Activated CD8-positive, alpha-beta memory T cell treated with anti-CD3 and anti-CD28 coated beads for 1 hour (primary cell): ENCODE measurements at regions not wholly inside any gene's neighbourhood (a gene's known extent, or its start where the extent isn't known, plus 50 kb on each side); places are given as distances from the start of the nearest gene placed in this dataset.

ENCODE experiments used
- DNase-seq, 2 donors: peaks; one replicate each; pipeline ENCODE4 v3.0.0-alpha.2; 2020; ENCODE audit warnings: low read depth in 1 of 2; ENCODE audit errors: extremely low read depth in 1 of 2

DNA sequence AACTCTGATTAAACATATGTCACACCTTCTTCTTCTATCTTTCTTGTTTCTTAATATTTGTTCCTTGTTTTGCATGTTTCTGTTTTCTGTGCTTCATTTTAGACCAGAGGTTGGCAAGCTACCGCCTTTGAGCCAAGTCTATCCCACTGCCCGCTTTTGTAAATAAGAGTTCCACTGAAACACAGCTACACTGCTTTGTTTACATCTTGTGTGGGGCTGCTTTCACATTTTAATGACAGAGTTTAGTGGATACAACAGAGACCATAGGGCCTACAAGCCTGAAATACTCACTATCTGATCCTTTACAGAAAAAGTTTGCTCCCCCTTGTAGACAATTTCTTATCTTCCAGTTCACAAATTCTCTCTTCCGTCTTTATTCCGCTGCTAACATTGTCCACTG is 109.4 kb upstream of the SPACA1 start:
- DNase-seq: no peak

DNA sequence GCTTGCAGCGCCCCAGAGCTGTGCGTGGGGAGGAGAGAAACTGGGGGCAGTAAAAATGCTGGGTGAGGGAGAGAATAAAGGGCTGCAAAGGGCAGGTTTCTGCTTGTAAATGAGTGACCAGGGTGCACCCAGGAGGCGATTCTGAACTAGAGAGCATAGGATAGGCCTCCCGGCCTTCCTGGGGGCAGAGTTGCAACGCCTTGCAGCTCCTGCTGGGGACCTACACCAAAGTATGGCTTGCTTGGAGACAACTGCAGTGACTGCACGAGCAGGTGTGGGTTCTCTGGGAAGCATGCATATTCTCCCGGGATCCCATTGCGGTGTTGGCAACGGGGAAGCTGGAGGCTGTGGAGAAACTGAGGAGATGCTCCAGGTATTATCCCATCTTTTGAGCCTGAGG is 111.6 kb upstream of the SPACA1 start:
- no peak for DNase-seq

DNA sequence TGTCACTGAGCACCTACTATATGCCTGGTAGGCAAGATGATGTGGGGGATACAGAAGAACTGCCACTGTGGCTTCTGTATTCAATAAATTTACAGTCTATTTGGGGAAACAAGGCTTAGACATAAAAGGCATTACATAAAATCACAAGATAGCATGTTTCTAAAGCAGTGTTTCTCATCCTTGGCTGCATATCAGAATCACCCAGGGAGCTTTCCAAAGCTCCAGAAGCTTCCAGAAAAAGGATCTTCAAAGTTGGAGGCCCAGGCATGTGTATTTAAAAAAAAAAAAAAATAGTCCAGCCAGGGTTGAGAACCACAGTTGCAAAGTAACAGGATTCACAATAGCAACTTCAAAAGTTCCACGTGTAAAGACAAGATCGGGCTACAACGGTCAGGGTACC is 112.4 kb upstream of the SPACA1 start:
- DNase-seq: no peak

DNA sequence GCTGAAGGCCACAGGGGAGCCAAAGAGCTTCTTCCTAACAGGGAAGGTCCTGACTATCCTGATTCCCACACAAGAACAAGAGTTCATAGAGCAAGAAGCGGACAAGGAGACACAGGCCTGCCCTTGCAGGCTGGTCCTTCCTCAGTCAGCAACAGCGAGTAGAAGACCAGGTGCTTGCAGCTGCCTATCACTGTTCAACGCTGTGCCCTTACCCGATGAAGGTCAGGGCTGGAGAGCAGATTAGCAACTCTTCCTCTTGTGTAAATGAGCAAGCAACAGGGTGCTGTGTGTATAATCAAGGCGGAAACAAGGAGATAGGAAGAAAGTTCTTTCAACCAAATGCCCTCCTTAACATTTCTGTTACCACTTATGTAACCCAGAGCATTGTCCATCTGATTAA is 115.3 kb upstream of the SPACA1 start:
- DNase-seq: no peak

DNA sequence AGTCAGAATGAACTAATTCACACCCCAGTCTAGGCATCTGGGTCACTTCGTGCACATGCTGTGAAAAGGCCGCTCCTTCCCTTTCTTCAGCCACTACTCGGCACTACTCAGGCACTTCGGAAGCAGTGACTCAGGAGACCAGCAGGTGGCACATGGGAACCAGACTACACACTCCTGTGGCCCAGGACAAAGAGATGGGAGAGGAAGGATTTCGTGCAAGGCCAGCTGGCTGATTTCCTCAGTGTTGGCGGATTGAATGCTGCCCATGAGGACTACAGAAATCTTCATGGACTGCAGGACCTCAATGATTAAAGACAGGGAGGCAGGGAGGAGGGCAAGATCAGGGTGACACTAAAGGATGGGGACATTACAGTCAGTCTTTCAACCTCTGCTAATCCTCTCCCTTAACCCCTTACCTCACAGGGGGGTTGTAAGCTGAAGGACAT is 117.8 kb upstream of the SPACA1 start:
- DNase-seq: peak; percentile 11 to 26

DNA sequence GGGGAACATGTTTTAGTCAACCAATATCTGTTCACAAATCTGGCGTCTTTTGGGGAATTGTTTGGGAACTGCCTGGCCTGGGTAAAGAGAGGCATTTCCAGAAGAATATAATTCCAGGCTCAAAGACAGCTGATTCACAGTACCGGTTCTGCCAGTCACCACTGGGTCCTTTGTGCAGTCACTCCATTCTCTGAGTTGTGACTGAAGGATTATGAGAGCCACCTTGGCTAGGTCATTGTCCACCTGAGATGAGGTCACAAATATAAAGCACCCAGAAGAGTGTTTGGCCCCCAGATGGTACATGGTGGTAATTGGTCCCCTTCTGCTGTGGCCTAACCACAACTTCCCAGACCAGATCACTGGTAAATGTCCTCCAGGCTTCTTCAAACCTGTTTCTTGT is 121.0 kb upstream of the SPACA1 start:
- no peak for DNase-seq

DNA sequence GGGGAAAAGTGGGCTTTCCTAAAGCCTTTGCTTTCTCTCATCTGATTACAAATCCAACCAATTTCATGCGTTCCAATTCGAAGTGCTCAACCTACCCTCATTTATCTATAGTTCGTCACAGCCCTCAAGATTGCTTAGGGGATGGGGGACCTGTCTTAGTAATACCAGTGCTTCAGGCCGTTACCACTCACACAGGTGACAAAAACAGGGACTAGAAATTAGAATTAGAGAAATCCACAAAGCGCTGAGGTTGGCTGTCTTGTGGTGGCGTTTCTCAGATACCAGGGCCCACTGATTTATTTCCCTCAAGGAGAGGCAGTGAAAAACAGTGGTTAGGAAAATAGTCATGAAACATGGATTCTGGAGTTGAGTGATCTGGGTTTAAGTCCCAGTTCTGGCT is 121.6 kb upstream of the SPACA1 start:
- no peak for DNase-seq

DNA sequence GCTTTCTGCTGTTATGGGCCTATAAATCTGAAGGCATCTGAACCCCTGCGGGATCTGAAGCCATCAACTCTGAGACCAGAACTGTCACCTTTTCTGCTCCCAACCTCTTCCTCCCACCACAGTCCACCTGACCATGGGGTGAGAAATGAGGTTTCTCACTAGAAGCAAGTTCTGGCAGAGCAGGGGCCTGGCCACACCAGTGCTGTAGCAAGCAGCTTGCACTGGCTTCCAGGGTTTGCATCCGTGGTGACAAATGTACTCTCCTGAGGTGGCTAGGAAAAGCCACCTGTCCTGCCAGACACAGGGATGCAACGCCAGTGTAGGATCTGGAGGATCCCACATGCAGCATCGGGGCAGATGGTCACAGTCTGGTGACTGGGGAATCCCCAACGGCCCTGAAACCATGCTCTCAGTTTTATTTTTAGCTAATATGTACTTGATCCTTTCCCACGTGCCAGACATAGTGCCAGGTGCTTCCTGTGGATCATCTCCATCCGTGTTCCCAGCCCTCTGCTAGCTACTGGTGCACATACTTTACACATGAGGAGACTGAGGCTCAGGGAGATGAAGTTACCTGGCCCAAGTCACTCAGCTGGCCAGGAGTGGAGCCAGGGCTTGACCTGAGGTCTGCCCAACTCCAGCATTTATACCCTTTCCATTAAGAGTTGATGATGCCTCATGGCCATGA is 122.1 kb upstream of the SPACA1 start:
- no peak for DNase-seq

DNA sequence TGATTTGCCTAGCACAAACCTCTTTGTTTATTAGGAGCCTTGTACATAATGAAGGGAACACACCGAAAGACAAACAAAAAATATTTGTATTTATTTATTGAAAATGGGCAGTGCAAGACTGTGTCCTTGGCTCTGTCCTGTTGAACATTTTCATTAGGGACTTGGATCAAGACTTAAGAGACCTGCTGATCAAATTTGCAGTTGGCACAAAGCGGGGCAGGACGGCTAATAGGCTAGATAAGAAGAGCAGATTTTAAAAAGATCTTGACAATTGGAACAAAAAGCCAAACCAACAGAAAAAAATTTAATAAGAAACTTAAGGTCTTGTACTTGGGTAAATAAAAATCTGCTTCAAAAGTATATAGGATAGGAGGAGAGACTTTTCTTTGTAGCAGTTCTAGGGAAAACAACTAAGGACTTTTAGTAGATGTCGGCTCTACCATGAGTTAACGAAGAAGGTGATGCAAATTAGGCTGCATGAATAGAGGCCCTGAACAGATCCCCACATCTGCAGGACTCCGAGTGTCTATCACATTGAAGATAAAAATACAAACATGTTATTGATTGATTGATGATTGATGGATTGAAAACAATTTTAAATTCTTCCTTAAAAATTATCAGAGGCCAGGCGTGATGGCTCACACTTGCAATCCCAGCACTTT is 124.1 kb upstream of the SPACA1 start:
- no peak for DNase-seq

DNA sequence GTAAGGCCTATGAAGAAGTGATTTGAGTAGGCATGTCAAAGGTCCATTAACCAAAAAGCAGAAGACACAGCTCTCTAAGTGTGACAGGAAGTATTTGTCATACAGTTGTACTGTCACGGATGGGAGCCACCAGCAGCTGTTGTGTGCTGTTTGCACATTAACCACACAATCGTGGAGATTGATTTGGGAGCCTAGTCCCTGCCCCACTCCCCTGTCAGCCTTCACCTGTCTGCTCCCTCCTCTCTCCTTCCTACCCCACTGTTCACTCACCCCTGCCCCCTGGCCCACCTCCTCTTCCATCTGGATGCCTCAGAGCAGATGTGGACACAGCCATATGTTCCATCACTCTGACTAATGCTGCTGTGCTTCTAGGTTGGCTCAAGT is 124.7 kb upstream of the SPACA1 start:
- no peak for DNase-seq

DNA sequence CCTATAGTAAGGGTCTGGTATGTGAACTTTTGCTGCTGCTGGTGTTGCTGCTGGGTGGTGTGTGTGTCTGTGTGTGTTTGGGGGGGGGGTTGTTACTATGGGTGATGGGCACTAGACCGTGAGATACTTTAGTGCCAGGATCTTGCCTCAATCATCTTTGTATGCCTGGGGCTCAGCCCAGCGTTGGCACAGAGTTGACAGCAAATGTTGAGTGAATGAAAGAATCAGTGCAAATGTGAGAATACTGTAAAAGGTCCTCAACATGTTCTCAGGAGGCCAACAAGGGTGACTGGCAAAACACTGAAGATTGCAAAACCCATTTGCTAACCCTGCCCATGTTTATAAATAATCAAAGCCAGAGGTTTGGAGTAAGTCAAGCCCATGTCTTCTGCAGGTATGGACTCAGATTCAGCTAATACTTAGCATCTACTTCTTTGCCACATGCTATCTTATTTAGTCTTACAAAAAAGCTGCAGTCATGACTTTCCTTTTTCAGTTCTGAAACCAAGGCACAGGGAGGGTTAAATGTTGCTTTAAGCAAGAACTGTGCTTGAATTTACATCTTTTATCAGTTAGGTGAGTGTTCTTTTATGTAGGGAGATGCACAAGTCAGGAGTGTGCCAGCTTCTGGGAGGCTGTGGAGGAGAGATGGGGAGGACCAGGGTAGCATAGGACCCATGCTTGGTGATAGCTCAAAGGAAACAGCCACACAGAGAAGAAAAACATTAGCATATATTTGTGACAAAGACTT is 125.3 kb upstream of the SPACA1 start:
- no peak for DNase-seq

DNA sequence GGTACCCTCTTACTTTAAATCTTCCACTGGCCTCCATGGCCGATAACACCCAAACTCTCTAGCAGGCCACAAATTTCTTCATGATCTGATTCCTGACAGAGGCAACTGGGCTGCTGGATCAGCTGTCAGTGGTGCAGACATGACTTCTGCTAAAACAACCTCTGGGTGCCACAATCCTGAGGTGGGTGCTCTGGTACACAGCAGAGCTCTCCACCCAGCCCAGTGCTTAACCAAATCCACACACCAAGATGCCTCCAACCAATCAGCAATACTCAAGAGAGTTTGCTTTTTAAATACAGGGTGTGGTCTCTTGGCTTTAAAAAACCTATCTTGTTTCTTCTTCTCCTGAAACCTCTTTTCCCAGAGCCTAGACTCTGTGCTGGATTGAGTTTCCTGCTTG is 126.6 kb upstream of the SPACA1 start:
- DNase-seq: no peak

DNA sequence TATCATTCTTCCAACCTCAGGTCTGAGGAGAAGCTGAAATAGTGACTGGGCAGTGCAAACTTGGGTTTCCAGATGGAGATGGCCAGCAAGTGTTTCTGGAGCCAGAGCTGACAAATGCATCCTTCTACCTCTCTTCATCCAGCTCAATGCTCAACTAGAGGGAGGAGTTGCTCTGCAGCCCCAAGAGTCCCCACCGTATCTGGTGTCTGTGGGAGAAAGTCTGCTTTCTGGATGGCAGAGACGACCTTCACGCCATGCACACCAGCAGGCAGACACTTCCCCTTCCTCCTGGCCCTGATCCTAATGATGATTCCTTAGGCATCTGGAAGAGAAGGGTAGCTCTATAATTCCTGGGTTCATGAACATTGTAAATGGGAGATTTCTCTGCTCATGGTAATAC is 127.4 kb upstream of the SPACA1 start:
- no peak for DNase-seq

DNA sequence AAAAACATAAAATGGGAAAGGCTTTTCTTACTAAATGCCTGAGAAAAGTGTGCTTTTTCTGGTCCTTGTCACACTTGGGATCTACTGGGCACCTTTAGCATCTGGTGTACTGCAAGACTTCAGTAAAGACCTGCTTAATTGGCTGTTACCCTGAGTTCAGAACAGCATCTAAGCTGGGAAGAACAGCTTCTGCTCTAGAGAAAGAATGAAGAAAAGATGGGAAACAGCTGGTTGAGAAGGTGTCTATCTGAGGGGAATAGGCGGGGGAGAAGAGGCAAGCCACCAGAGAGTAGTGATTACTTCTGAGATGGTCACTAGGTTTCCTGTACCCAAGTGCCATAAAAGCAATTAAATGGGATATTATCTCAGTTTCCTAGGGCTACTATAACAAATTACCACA is 128.2 kb upstream of the SPACA1 start:
- DNase-seq: no peak

DNA sequence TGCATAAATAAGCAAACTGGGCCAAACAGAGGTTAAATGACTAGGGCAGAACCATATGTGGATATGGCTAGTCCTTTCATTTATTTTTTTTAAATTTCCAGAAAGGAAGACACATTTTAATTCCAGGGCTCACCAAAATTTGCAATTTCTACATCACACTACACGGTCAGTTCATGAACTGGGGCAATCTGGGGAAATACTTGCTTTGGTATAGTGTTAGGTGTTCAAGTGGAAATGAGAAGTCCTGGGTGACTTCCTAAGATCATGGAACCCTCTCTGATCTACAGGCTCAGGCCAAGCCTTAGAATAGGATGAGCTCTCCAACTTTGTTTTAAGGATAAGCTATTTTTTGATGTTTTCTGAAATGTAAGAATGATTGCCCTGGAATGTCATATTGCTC is 128.6 kb upstream of the SPACA1 start:
- DNase-seq: no peak

DNA sequence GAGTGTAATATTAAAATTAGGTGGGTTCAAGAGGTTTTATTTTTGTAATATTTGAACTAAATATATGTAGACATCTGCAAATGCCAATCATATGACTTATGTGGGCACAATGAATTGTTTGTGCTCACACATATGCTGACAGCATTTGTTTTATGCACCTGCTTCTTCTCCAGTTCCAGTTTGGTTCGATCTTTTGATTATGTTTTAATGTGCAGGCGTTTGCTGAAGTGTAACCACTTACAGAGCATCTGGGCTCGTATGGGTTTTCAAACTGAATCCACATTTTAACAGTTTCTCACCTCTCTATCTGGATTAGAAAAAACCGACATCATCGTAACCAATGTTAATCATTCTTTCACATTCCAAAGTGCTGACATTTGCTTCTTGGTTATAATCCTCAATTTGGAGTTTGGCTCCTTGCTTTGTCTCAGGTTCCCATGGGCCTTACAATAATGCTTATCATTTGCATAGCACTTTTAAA is 129.1 kb upstream of the SPACA1 start:
- no peak for DNase-seq

DNA sequence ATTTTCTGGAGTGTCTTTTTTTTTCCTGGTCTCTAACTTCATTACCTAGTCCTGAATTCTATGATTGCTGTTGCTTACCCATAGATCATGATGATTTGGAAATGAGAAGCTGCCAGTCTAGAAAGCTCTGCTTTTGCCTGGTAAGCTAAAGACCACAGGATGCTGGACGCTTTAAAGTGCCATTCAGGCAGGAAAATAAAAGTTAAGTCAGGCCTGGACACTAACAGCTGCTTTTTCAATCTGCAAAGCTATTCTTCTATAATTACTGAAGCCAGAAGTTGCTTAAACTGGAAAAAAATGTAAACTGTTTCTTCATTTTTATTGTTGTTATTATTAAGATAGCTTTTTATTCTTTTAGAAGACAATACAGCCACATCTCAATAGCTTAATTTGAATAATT is 129.8 kb upstream of the SPACA1 start:
- no peak for DNase-seq

DNA sequence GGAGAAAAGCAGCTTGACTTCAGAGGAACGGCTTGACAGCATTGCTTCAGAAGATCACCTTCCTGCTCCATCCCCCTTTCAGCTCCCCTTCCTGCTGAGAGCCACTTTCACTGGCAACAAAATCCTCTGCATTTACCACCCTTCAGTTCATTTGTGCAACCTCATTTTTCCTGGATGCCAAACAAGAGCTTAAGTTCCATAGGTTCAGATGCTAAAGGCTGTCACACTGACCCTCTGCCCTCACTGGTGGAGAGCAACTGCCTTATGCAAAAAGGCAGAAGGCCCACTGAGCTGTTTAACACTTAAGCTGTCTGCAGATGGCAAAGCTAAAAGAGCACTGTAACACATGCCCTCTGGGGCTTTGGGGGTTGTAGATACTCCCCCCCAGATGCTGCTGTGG is 131.2 kb upstream of the SPACA1 start:
- no peak for DNase-seq

DNA sequence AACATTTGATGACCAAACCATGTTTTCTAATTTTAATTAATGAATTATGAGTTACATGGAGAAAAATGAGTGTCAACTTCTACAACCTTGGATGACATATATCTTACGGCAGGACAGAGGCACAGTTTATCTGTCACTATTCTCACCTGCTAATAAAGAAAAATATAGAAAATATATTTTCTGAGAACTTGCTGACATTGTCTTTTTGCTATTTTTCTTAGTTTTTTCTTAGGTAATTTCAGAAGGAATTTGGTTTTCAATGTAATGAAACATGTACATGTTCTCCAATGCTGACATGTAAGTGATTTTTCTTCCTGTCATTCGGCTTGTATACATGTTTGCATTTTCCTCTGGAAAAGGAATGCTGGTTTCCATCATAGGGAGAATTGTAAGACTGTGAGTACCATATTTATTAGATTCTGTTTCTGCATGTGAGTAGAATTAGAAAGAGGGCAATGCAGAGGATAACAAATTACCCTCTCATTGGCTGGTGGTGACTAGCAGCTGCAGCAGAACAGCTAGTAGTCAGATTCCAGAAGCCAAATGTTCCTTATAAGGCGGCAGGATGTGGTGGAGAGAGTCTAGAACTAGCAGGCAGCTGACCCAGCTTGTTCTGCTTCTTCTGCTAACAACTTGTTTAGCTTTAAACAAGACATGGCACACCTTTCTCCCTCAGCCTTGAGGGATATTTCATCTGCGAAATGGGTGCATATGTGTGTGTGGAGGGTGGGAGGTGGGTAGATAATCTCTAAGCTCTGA is 132.8 kb upstream of the SPACA1 start:
- DNase-seq: no peak

DNA sequence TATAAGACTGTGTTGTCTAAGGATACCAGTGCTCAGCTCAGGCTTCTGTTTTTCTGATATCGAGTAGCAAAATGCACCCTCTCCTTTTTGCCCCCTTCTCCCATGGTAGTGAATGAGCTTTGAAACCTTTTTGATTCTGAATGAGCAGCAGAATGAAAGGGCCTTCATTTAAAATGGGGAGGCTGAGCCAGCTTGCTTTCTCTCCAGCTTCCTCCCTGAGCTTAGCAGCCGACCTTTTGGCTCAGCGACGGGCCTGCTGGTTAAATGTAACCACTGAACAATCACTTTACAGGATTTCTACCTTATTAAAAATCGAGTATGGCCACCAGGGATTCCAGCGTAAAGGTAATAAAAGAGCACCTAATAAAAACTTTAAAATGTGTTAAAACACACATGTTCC is 133.7 kb upstream of the SPACA1 start:
- DNase-seq: no peak

DNA sequence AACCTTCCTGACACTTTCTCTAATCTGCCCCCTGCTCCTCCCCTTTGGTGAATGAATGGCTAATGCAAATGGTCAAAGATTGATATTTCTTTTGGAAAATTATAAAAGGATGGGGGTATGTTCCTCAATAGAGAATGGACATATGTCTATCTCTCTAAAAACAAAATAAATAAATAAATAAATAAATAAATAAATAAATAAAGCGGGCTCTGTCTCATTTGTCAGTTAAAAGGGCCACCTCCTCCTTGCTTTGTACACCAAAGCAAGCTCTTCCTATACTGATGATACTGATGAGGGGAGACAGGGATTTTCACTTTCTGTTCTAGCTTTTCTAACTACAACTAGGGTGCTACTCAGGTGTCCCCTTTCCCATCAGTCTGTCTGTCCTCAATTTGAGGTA is 135.5 kb upstream of the SPACA1 start:
- no peak for DNase-seq
